ENCODE measurements at regions not wholly inside any gene's neighbourhood (a gene's known extent, or its start where the extent isn't known, plus 50 kb on each side); places are given as distances from the start of the nearest gene placed in this dataset.
"Not testable (repeated sequence)": the region's sequence is repeated elsewhere in the genome, so short reads cannot be mapped to it uniquely, and the experiment has no call there.

DNA sequence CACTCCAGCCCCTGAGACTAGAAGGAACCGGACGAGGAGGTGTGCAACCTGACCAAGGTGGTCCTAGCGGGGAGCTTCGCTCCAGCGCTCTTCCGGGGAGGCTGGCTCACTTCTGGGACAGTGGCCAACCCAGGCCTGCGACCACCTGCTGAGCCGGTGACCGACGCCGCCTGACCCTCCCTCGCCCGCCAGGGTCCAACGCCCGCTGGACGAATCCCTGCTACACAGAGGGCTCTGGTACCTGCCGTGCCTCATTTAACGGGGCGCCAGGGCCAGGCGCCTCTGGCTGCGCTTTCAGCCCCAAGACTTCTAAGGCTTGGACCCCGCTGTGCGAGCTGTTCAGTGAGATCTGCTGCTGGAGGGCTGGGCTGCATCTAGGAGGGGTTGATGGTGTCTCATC, 99.5 kb upstream of the KCNJ18 start:
- no peak for ATAC-seq
- Histone ChIP-seq H3K27ac (no peak overlapping the region), H3K9me3 (no peaks in the 10 kb centered on the region), H3K4me1 (no peaks in the 10 kb centered on the region), H3K4me3 (no peak overlapping the region), H3K36me3 (ENCODE audit: insufficient read depth in 1 of 2, low read depth in 1 of 2) (no peaks in the 10 kb centered on the region), H3K27me3 (ENCODE audit: insufficient read depth in 3 of 3, low read length in 2 of 3) (no peaks in the 10 kb centered on the region)
- DNase-seq, result peak in 1 of 2 donors; percentile 36
- WGBS, 3 donors, result 90 to 92% (median 91%) methylated on average over 23 of the region's 23 CpGs
- intact Hi-C loops (cut with DNase I), result no loop called here
- no peak for TF ChIP-seq CTCF (IDR thresholded peaks at IDR 0.05)

- H3K9me3 ChIP-seq; H3K36me3 ChIP-seq (ENCODE audit: insufficient read depth in 1 of 2, low read depth in 1 of 2); H3K27ac ChIP-seq; H3K4me3 ChIP-seq; H3K4me1 ChIP-seq; H3K27me3 ChIP-seq (ENCODE audit: insufficient read depth in 3 of 3, low read length in 2 of 3); ATAC-seq; intact Hi-C loops (cut with DNase I): not testable (repeated sequence)
- 86 to 87% (median 86%) methylated on average over 18 to 20 of the region's 20 CpGs for WGBS, 3 donors
- DNase-seq, result peak in 1 of 2 donors; percentile 32
Measured at GRCh38 chr17:21593452-21594105, 98.7 kb upstream of the KCNJ18 start.

DNA sequence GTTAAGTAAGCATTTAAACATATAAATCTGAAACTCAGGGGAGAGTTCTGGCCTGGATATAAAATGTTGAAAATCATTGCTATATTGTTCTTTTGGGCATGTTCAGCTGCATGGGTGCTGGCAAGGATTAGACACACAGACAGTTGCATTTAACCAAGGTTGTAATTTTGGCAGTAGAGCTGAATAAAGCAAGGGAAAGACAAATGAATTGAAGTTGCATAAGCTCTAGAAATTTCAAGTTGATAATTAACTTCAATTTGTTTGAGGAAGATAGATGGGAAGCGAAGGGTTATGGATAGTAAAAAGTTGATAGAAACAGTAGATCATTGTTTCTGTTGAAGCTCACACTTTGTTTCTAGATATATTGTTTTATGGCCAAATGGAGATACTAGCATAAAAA, 97.2 kb upstream of the KCNJ18 start:
- Histone ChIP-seq H3K9me3 (no peaks in the 10 kb centered on the region), H3K4me3 (no peak overlapping the region), H3K27me3 (ENCODE audit: insufficient read depth in 3 of 3, low read length in 2 of 3) (no peaks in the 10 kb centered on the region), H3K36me3 (ENCODE audit: insufficient read depth in 1 of 2, low read depth in 1 of 2) (no peaks in the 10 kb centered on the region), H3K27ac (no peak overlapping the region), H3K4me1 (no peaks in the 10 kb centered on the region)
- intact Hi-C loops (cut with DNase I), result no loop called here
- ATAC-seq (no peak), DNase-seq (no peak)
- TF ChIP-seq CTCF (IDR thresholded peaks at IDR 0.05), result no peak
- WGBS, 3 donors, result 69 to 88% (median 88%) methylated on average over 1 of the region's 1 CpG

DNA sequence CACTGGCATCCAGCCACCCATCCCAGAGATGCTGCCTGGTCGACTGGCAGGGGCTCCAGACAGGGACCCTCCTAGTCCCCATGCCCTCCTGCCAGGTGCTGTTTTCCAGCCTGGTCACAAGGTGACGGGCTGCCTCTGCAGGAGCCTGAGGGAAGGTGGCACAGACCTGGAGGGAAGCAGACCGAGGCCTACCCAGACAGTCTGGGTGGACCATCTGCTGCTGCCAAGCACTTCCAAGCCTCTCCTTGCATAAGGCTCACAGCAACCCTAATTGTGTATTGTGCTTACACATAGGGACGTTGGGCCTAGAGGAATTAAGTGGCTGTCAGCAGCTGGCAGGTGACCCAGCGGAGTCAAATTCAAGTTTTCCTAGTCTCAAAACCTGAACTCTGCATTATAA, 90.1 kb upstream of the KCNJ18 start:
- no peaks in the 10 kb centered on the region for H3K9me3 ChIP-seq

DNA sequence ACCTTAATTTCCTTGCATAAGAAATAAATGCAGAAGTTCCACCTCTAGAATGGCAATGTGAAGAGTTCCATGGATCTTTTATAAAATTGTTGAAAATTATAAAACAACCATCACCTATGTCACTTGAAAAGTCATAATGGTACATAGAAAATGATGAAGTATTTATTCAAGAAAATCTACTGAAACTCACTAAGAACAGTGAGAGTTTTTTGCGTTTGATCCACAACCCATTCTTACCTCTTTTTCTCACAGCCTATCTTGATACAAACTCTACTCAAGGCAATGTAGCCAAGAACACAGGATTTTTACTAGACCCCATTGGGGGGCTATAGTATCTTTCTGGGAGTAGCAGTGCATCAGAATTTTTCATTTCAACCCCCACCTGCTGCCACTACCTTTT, 89.0 kb upstream of the KCNJ18 start:
- DNase-seq; H3K36me3 ChIP-seq (ENCODE audit: insufficient read depth in 1 of 2, low read depth in 1 of 2); H3K27me3 ChIP-seq (ENCODE audit: insufficient read depth in 3 of 3, low read length in 2 of 3); ATAC-seq; intact Hi-C loops (cut with DNase I); H3K9me3 ChIP-seq; H3K4me1 ChIP-seq; H3K4me3 ChIP-seq; H3K27ac ChIP-seq: not testable (repeated sequence)
- 81 to 100% (median 88%) methylated on average over 1 of the region's 1 CpG for WGBS, 3 donors

More for the DNA sequence above, 90.1 kb upstream of the KCNJ18 start:
- ATAC-seq, result no peak
- Histone ChIP-seq H3K27me3 (ENCODE audit: insufficient read depth in 3 of 3, low read length in 2 of 3) (no peaks in the 10 kb centered on the region), H3K27ac (no peak overlapping the region), H3K4me1 (no peaks in the 10 kb centered on the region), H3K36me3 (ENCODE audit: insufficient read depth in 1 of 2, low read depth in 1 of 2) (no peaks in the 10 kb centered on the region), H3K4me3 (no peak overlapping the region)
- no peak for TF ChIP-seq CTCF (IDR thresholded peaks at IDR 0.05)
- 67 to 70% (median 69%) methylated on average over 5 of the region's 5 CpGs for WGBS, 3 donors
- intact Hi-C loops (cut with DNase I), result no loop called here
- peak in 1 of 2 donors; percentile 23 for DNase-seq

- H3K4me1 ChIP-seq; intact Hi-C loops (cut with DNase I); H3K27ac ChIP-seq; ATAC-seq; H3K4me3 ChIP-seq; H3K9me3 ChIP-seq; H3K27me3 ChIP-seq (ENCODE audit: insufficient read depth in 3 of 3, low read length in 2 of 3); H3K36me3 ChIP-seq (ENCODE audit: insufficient read depth in 1 of 2, low read depth in 1 of 2); DNase-seq: not testable (repeated sequence)
- 88 to 93% (median 91%) methylated on average over 8 of the region's 8 CpGs for WGBS, 3 donors
Measured at GRCh38 chr17:21611443-21611842, 80.9 kb upstream of the KCNJ18 start.

- WGBS, 3 donors, result 81 to 82% (median 82%) methylated on average over 28 of the region's 28 CpGs
- H3K36me3 ChIP-seq (ENCODE audit: insufficient read depth in 1 of 2, low read depth in 1 of 2); H3K4me3 ChIP-seq; ATAC-seq; intact Hi-C loops (cut with DNase I); H3K9me3 ChIP-seq; H3K27ac ChIP-seq; H3K4me1 ChIP-seq; H3K27me3 ChIP-seq (ENCODE audit: insufficient read depth in 3 of 3, low read length in 2 of 3); DNase-seq: not testable (repeated sequence)
Measured at GRCh38 chr17:21612123-21613070, 79.9 kb upstream of the KCNJ18 start.
